Upper lobe of left lung (tissue), 4 donors: ENCODE measurements at regions not wholly inside any gene's neighbourhood (a gene's known extent, or its start where the extent isn't known, plus 50 kb on each side); places are given as distances from the start of the nearest gene placed in this dataset.

Source experiments
- EP300 ChIP-seq, 4 donors: sonication (generic); formaldehyde crosslinking; IDR thresholded peaks; one replicate each; pipeline ENCODE4 v1.5.1; 2017; ENCODE audit warnings: antibody characterized with exemption in 4 of 4, control low read depth in 2 of 4
- POLR2A ChIP-seq, 4 donors: fragments of 450-650 bp; IDR thresholded peaks; one replicate each; pipeline ENCODE4 v1.5.1; 2016 to 2017; ENCODE audit warnings: antibody characterized with exemption in 4 of 4, mild to moderate bottlenecking in 2 of 4
- POLR2AphosphoS5 ChIP-seq, 2 donors: sonication (generic); formaldehyde crosslinking; IDR thresholded peaks; one replicate each; pipeline ENCODE4 v1.5.1; 2017; ENCODE audit warnings: antibody characterized with exemption in 2 of 2
- TF ChIP-seq, protein P1 (sequence below), 6 experiments: fragments of 450-650 bp in 4 of 6; fragments of 200-600 bp in 2 of 6; sonication (generic) in 2 of 6; IDR thresholded peaks; one replicate each; pipeline ENCODE4 v1.5.1; 2016 to 2019; ENCODE audit warnings: antibody characterized with exemption in 6 of 6

DNA sequence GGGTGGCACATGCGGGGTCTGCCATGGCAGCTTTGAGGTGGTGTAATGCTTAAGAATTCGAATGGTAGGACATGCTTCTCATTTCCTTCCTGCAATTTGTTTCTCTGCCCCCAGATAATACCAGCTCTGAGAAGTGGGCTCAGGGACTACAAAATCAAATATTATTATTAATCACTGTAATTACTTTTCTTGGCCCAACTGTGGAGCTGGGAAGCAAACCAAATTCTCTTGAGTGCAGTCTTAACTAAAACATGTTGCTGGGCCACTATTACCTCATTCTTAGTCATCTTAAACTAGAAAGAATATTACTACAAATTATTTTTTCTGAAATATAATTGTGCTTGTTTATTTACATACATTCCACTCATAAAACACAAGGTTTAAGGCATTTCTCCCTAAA is 566.7 kb upstream of the NRP1 start:
- TF ChIP-seq POLR2A (IDR thresholded peaks at IDR 0.05), result no peak
- TF ChIP-seq, protein P1, sequence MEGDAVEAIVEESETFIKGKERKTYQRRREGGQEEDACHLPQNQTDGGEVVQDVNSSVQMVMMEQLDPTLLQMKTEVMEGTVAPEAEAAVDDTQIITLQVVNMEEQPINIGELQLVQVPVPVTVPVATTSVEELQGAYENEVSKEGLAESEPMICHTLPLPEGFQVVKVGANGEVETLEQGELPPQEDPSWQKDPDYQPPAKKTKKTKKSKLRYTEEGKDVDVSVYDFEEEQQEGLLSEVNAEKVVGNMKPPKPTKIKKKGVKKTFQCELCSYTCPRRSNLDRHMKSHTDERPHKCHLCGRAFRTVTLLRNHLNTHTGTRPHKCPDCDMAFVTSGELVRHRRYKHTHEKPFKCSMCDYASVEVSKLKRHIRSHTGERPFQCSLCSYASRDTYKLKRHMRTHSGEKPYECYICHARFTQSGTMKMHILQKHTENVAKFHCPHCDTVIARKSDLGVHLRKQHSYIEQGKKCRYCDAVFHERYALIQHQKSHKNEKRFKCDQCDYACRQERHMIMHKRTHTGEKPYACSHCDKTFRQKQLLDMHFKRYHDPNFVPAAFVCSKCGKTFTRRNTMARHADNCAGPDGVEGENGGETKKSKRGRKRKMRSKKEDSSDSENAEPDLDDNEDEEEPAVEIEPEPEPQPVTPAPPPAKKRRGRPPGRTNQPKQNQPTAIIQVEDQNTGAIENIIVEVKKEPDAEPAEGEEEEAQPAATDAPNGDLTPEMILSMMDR (IDR thresholded peaks at IDR 0.05), result no peak
- TF ChIP-seq EP300 (IDR thresholded peaks at IDR 0.05), result no peak
- no peak for TF ChIP-seq POLR2AphosphoS5 (IDR thresholded peaks at IDR 0.05)
